Limb (tissue), 2 donors: ENCODE measurements at regions not wholly inside any gene's neighbourhood (a gene's known extent, or its start where the extent isn't known, plus 50 kb on each side); places are given as distances from the start of the nearest gene placed in this dataset.

Experiments used
- DNase-seq, 2 donors: peaks; one replicate each; pipeline ENCODE4 v3.0.0-alpha.2; 2016; ENCODE audit errors: extremely low spot score in 2 of 2

GRCh38 chr5:145708169-145708568, 127.0 kb downstream of the PRELID2 start:
- DNase-seq, result no peak

- no peak for DNase-seq
Measured at GRCh38 chr5:145704724-145705123, 130.4 kb downstream of the PRELID2 start.

- DNase-seq, result no peak
Measured at GRCh38 chr5:145703856-145704255, 131.3 kb downstream of the PRELID2 start.

GRCh38 chr5:145701404-145701803, 133.7 kb downstream of the PRELID2 start:
- DNase-seq, result no peak

- no peak for DNase-seq
Measured at GRCh38 chr5:145699846-145700245, 135.3 kb downstream of the PRELID2 start.

- DNase-seq, result no peak
Measured at GRCh38 chr5:145697251-145697990, 137.7 kb downstream of the PRELID2 start.

- no peak for DNase-seq
Measured at GRCh38 chr5:145689235-145689634, 145.9 kb downstream of the PRELID2 start.

GRCh38 chr5:145687943-145688342, 147.2 kb downstream of the PRELID2 start:
- DNase-seq, result no peak

- no peak for DNase-seq
Measured at GRCh38 chr5:145685417-145685816, 149.7 kb downstream of the PRELID2 start.

GRCh38 chr5:145683431-145683830, 151.7 kb downstream of the PRELID2 start:
- no peak for DNase-seq

GRCh38 chr5:145682197-145682899, 152.8 kb downstream of the PRELID2 start:
- no peak for DNase-seq

GRCh38 chr5:145681686-145682085, 153.5 kb downstream of the PRELID2 start:
- peak in 1 of 2 donors; percentile 50 for DNase-seq

- no peak for DNase-seq
Measured at GRCh38 chr5:145681216-145681615, 153.9 kb downstream of the PRELID2 start.

- DNase-seq, result peak in 1 of 2 donors; percentile 20
Measured at GRCh38 chr5:145680767-145681166, 154.4 kb downstream of the PRELID2 start.

GRCh38 chr5:145680169-145680568, 155.0 kb downstream of the PRELID2 start:
- no peak for DNase-seq

GRCh38 chr5:145678255-145678654, 156.9 kb downstream of the PRELID2 start:
- no peak for DNase-seq

- no peak for DNase-seq
Measured at GRCh38 chr5:145673786-145674185, 161.4 kb downstream of the PRELID2 start.

- no peak for DNase-seq
Measured at GRCh38 chr5:145668714-145669113, 166.4 kb downstream of the PRELID2 start.

- no peak for DNase-seq
Measured at GRCh38 chr5:145667742-145668141, 167.4 kb downstream of the PRELID2 start.

GRCh38 chr5:145666591-145666990, 168.6 kb downstream of the PRELID2 start:
- DNase-seq, result no peak

GRCh38 chr5:145661737-145662485, 173.2 kb downstream of the PRELID2 start:
- DNase-seq, result no peak
